ENCODE measurements at regions not wholly inside any gene's neighbourhood (a gene's known extent, or its start where the extent isn't known, plus 50 kb on each side); places are given as distances from the start of the nearest gene placed in this dataset.
"Not testable (repeated sequence)": the region's sequence is repeated elsewhere in the genome, so short reads cannot be mapped to it uniquely, and the experiment has no call there.

GRCh38 chr9:43089337-43089736 lies 905.9 kb downstream of the SPATA31A6 start:
- DNase-seq; H3K4me3 ChIP-seq; H3K36me3 ChIP-seq; H3K9me3 ChIP-seq (replicated peaks); H3K27me3 ChIP-seq; H3K27ac ChIP-seq; H3K4me1 ChIP-seq: not testable (repeated sequence)

- H3K36me3 ChIP-seq; H3K27ac ChIP-seq; H3K27me3 ChIP-seq; H3K4me3 ChIP-seq; H3K4me1 ChIP-seq; H3K9me3 ChIP-seq (replicated peaks); DNase-seq: not testable (repeated sequence)
Observed at GRCh38 chr9:43110376-43110775, 926.9 kb downstream of the SPATA31A6 start.

GRCh38 chr9:43112846-43113245 lies 929.4 kb downstream of the SPATA31A6 start:
- DNase-seq; H3K4me1 ChIP-seq; H3K9me3 ChIP-seq (replicated peaks); H3K36me3 ChIP-seq; H3K27ac ChIP-seq; H3K4me3 ChIP-seq; H3K27me3 ChIP-seq: not testable (repeated sequence)

GRCh38 chr9:43115813-43116229 lies 932.4 kb downstream of the SPATA31A6 start:
- not testable (repeated sequence) for H3K4me1 ChIP-seq; H3K4me3 ChIP-seq; H3K27ac ChIP-seq; H3K36me3 ChIP-seq; H3K9me3 ChIP-seq (replicated peaks); DNase-seq; H3K27me3 ChIP-seq

- not testable (repeated sequence) for H3K36me3 ChIP-seq; H3K27me3 ChIP-seq; H3K4me3 ChIP-seq; H3K4me1 ChIP-seq; DNase-seq; H3K27ac ChIP-seq; H3K9me3 ChIP-seq (replicated peaks)
Observed at GRCh38 chr9:43118088-43118865, 934.8 kb downstream of the SPATA31A6 start.

- H3K27me3 ChIP-seq; H3K4me1 ChIP-seq; H3K27ac ChIP-seq; H3K9me3 ChIP-seq (replicated peaks); H3K36me3 ChIP-seq; H3K4me3 ChIP-seq; DNase-seq: not testable (repeated sequence)
Observed at GRCh38 chr9:43119565-43119964, 936.1 kb downstream of the SPATA31A6 start.

- not testable (repeated sequence) for H3K27me3 ChIP-seq; DNase-seq; H3K9me3 ChIP-seq (replicated peaks); H3K27ac ChIP-seq; H3K4me3 ChIP-seq; H3K4me1 ChIP-seq; H3K36me3 ChIP-seq
Observed at GRCh38 chr9:43119978-43120377, 936.5 kb downstream of the SPATA31A6 start.

GRCh38 chr9:43125894-43126293 lies 942.4 kb downstream of the SPATA31A6 start:
- not testable (repeated sequence) for H3K27ac ChIP-seq; H3K4me3 ChIP-seq; DNase-seq; H3K27me3 ChIP-seq; H3K36me3 ChIP-seq; H3K9me3 ChIP-seq (replicated peaks); H3K4me1 ChIP-seq

GRCh38 chr9:43127026-43127775 lies 943.7 kb downstream of the SPATA31A6 start:
- not testable (repeated sequence) for H3K27ac ChIP-seq; H3K4me1 ChIP-seq; H3K36me3 ChIP-seq; H3K4me3 ChIP-seq; H3K9me3 ChIP-seq (replicated peaks); DNase-seq; H3K27me3 ChIP-seq

- H3K27ac ChIP-seq; DNase-seq; H3K9me3 ChIP-seq (replicated peaks); H3K4me3 ChIP-seq; H3K36me3 ChIP-seq; H3K4me1 ChIP-seq; H3K27me3 ChIP-seq: not testable (repeated sequence)
Observed at GRCh38 chr9:43127949-43128348, 944.5 kb downstream of the SPATA31A6 start.

GRCh38 chr9:43130744-43131171 lies 947.3 kb downstream of the SPATA31A6 start:
- H3K4me1 ChIP-seq; H3K27me3 ChIP-seq; H3K36me3 ChIP-seq; H3K4me3 ChIP-seq; H3K9me3 ChIP-seq (replicated peaks); H3K27ac ChIP-seq: not testable (repeated sequence)
- DNase-seq: peak in 1 of 2 experiments; percentile 1

GRCh38 chr9:43135440-43135839 lies 952.0 kb downstream of the SPATA31A6 start:
- H3K4me1 ChIP-seq; H3K27me3 ChIP-seq; H3K27ac ChIP-seq; H3K36me3 ChIP-seq; H3K9me3 ChIP-seq (replicated peaks); H3K4me3 ChIP-seq; DNase-seq: not testable (repeated sequence)

GRCh38 chr9:43138909-43139308 lies 955.5 kb downstream of the SPATA31A6 start:
- H3K9me3 ChIP-seq (replicated peaks); H3K27me3 ChIP-seq; H3K36me3 ChIP-seq; DNase-seq; H3K27ac ChIP-seq; H3K4me3 ChIP-seq; H3K4me1 ChIP-seq: not testable (repeated sequence)

- not testable (repeated sequence) for H3K4me3 ChIP-seq; DNase-seq; H3K27me3 ChIP-seq; H3K36me3 ChIP-seq; H3K27ac ChIP-seq; H3K4me1 ChIP-seq; H3K9me3 ChIP-seq (replicated peaks)
Observed at GRCh38 chr9:43139349-43139748, 955.9 kb downstream of the SPATA31A6 start.

- not testable (repeated sequence) for H3K4me3 ChIP-seq, DNase-seq
Observed at GRCh38 chr9:43139878-43140608, 956.6 kb downstream of the SPATA31A6 start.

More at GRCh38 chr9:43139878-43140608, 956.6 kb downstream of the SPATA31A6 start:
- H3K9me3 ChIP-seq (replicated peaks); H3K27me3 ChIP-seq; H3K4me1 ChIP-seq; H3K27ac ChIP-seq; H3K36me3 ChIP-seq: not testable (repeated sequence)

All from SJCRH30 (cell line).